ENCODE measurements at regions not wholly inside any gene's neighbourhood (a gene's known extent, or its start where the extent isn't known, plus 50 kb on each side); places are given as distances from the start of the nearest gene placed in this dataset.

DNA sequence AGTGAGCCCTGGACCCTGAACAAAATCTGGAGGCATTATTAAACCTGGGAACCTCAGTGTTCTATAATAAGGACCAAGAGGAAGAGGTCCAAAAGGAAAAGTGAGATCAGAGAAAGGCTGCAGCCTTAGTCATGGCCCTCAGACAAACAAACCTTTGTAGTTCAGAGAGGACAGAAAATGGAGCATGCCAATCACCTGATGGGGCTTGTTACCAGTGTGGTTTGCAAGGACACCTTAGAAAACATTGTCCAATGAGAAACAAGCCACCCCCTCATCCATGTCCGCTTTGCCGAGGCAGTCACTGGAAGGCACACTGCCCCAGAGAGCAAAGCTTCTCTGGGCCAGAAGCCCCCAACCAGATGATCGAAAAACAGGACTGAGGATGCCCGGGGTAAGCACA lies 254.8 kb downstream of the CDH10 start:
- TF ChIP-seq, protein P1, sequence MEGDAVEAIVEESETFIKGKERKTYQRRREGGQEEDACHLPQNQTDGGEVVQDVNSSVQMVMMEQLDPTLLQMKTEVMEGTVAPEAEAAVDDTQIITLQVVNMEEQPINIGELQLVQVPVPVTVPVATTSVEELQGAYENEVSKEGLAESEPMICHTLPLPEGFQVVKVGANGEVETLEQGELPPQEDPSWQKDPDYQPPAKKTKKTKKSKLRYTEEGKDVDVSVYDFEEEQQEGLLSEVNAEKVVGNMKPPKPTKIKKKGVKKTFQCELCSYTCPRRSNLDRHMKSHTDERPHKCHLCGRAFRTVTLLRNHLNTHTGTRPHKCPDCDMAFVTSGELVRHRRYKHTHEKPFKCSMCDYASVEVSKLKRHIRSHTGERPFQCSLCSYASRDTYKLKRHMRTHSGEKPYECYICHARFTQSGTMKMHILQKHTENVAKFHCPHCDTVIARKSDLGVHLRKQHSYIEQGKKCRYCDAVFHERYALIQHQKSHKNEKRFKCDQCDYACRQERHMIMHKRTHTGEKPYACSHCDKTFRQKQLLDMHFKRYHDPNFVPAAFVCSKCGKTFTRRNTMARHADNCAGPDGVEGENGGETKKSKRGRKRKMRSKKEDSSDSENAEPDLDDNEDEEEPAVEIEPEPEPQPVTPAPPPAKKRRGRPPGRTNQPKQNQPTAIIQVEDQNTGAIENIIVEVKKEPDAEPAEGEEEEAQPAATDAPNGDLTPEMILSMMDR (IDR thresholded peaks at IDR 0.05), result no peak
- TF ChIP-seq POLR2A (IDR thresholded peaks at IDR 0.05), result no peak
